LHCN-M2 (cell line): ENCODE measurements at regions not wholly inside any gene's neighbourhood (a gene's known extent, or its start where the extent isn't known, plus 50 kb on each side); places are given as distances from the start of the nearest gene placed in this dataset.
"Not testable (repeated sequence)": the region's sequence is repeated elsewhere in the genome, so short reads cannot be mapped to it uniquely, and the experiment has no call there.

Experiments used
- DNase-seq: peaks from one replicate; pipeline ENCODE4 v3.0.0-alpha.2; 2012; ENCODE audit warnings: low read depth

GRCh38 chr3:88000853-88001252 is 58.0 kb downstream of the CGGBP1 start:
- peak; percentile 9 for DNase-seq

GRCh38 chr3:87997966-87998365 is 60.8 kb downstream of the CGGBP1 start:
- DNase-seq: no peak

GRCh38 chr3:87997298-87997697 is 61.5 kb downstream of the CGGBP1 start:
- DNase-seq: peak; percentile 54

GRCh38 chr3:87996882-87997281 is 61.9 kb downstream of the CGGBP1 start:
- no peak for DNase-seq

GRCh38 chr3:87993566-87993965 is 65.2 kb downstream of the CGGBP1 start:
- DNase-seq: no peak

- peak; percentile 26 for DNase-seq
Observed at GRCh38 chr3:87987952-87988351, 70.9 kb downstream of the CGGBP1 start.

- no peak for DNase-seq
Observed at GRCh38 chr3:87982421-87982820, 76.4 kb downstream of the CGGBP1 start.

- DNase-seq: no peak
Observed at GRCh38 chr3:87979527-87979926, 79.3 kb downstream of the CGGBP1 start.

- no peak for DNase-seq
Observed at GRCh38 chr3:87977765-87978164, 81.0 kb downstream of the CGGBP1 start.

- DNase-seq: no peak
Observed at GRCh38 chr3:87975716-87976115, 83.1 kb downstream of the CGGBP1 start.

GRCh38 chr3:87973906-87974305 is 84.9 kb downstream of the CGGBP1 start:
- DNase-seq: no peak

- DNase-seq: no peak
Observed at GRCh38 chr3:87969620-87970019, 89.2 kb downstream of the CGGBP1 start.

- DNase-seq: no peak
Observed at GRCh38 chr3:87968668-87969067, 90.1 kb downstream of the CGGBP1 start.

GRCh38 chr3:87958289-87958688 is 100.5 kb downstream of the CGGBP1 start:
- no peak for DNase-seq

GRCh38 chr3:87957575-87957974 is 101.2 kb downstream of the CGGBP1 start:
- no peak for DNase-seq

GRCh38 chr3:87949879-87950208 is 109.0 kb downstream of the CGGBP1 start:
- DNase-seq: no peak

- no peak for DNase-seq
Observed at GRCh38 chr3:87949189-87949878, 109.5 kb downstream of the CGGBP1 start.

GRCh38 chr3:87946007-87946406 is 112.8 kb downstream of the CGGBP1 start:
- DNase-seq: not testable (repeated sequence)

GRCh38 chr3:87942256-87942655 is 116.5 kb downstream of the CGGBP1 start:
- not testable (repeated sequence) for DNase-seq

- DNase-seq: no peak
Observed at GRCh38 chr3:87924485-87924884, 134.3 kb downstream of the CGGBP1 start.

- DNase-seq: no peak
Observed at GRCh38 chr3:87920549-87920948, 138.3 kb downstream of the CGGBP1 start.

GRCh38 chr3:87901141-87901540 is 157.7 kb downstream of the CGGBP1 start:
- no peak for DNase-seq

GRCh38 chr3:87900061-87900460 is 158.7 kb downstream of the CGGBP1 start:
- peak; percentile 11 for DNase-seq

GRCh38 chr3:87898971-87899370 is 159.8 kb downstream of the CGGBP1 start:
- no peak for DNase-seq
